Erythroblast (primary cell): ENCODE measurements at regions not wholly inside any gene's neighbourhood (a gene's known extent, or its start where the extent isn't known, plus 50 kb on each side); places are given as distances from the start of the nearest gene placed in this dataset.

Experiments
- DNase-seq, 2 experiments: peaks; one replicate each; lab custom pipeline; 2025; lab: John Stamatoyannopoulos, UW
- GATA1 ChIP-seq: IDR thresholded peaks from 2 replicates; pipeline ENCODE4 v1.6.1; 2011; ENCODE audit warnings: low read depth, mild to moderate bottlenecking, control low read depth, low read length, moderate library complexity
- POLR2A ChIP-seq: IDR thresholded peaks from 2 replicates; pipeline ENCODE4 v1.6.1; 2011; ENCODE audit warnings: mild to moderate bottlenecking, low read length

- TF ChIP-seq GATA1 (no peak), POLR2A (no peak)
- no peak for DNase-seq
Measured at GRCh38 chr11:128179512-128179911, 407.8 kb downstream of the ETS1 start.

- no peak for TF ChIP-seq GATA1
- TF ChIP-seq POLR2A: no peak
- DNase-seq: no peak
Measured at GRCh38 chr11:128179039-128179438, 408.3 kb downstream of the ETS1 start.

- no peak for TF ChIP-seq GATA1
- no peak for DNase-seq
Measured at GRCh38 chr11:128174465-128175291, 412.7 kb downstream of the ETS1 start.

- DNase-seq: peak; percentile 57 to 74
- TF ChIP-seq GATA1: no peak
- TF ChIP-seq POLR2A: no peak
Measured at GRCh38 chr11:128172046-128172878, 415.1 kb downstream of the ETS1 start.

GRCh38 chr11:128171506-128171905, 415.9 kb downstream of the ETS1 start:
- TF ChIP-seq GATA1 (no peak), POLR2A (no peak)
- no peak for DNase-seq

- TF ChIP-seq POLR2A: no peak
- no peak for TF ChIP-seq GATA1
- no peak for DNase-seq
Measured at GRCh38 chr11:128165572-128165971, 421.8 kb downstream of the ETS1 start.

- TF ChIP-seq GATA1 (no peak), POLR2A (no peak)
- no peak for DNase-seq
Measured at GRCh38 chr11:128164080-128164741, 423.1 kb downstream of the ETS1 start.

GRCh38 chr11:128161994-128162393, 425.4 kb downstream of the ETS1 start:
- TF ChIP-seq GATA1: no peak
- no peak for TF ChIP-seq POLR2A
- no peak for DNase-seq

GRCh38 chr11:128161436-128161835, 425.9 kb downstream of the ETS1 start:
- no peak for DNase-seq
- TF ChIP-seq GATA1 (no peak), POLR2A (no peak)

GRCh38 chr11:128158860-128159259, 428.5 kb downstream of the ETS1 start:
- no peak for DNase-seq
- no peak for TF ChIP-seq GATA1
- TF ChIP-seq POLR2A: no peak

GRCh38 chr11:128157423-128158298, 429.7 kb downstream of the ETS1 start:
- peak; percentile 63 to 73 for DNase-seq
- TF ChIP-seq POLR2A (no peak), GATA1 (no peak)

GRCh38 chr11:128156486-128156885, 430.9 kb downstream of the ETS1 start:
- DNase-seq: no peak
- TF ChIP-seq GATA1 (no peak), POLR2A (no peak)

GRCh38 chr11:128155590-128155989, 431.8 kb downstream of the ETS1 start:
- no peak for TF ChIP-seq GATA1
- TF ChIP-seq POLR2A: no peak
- DNase-seq: no peak

- TF ChIP-seq POLR2A (no peak), GATA1 (no peak)
- DNase-seq: no peak
Measured at GRCh38 chr11:128153697-128154048, 433.7 kb downstream of the ETS1 start.
